Testis (tissue), 2 donors: ENCODE measurements at regions not wholly inside any gene's neighbourhood (a gene's known extent, or its start where the extent isn't known, plus 50 kb on each side); places are given as distances from the start of the nearest gene placed in this dataset.

ENCODE experiments used
- CTCF ChIP-seq, 3 experiments: fragments of 450-650 bp in 2 of 3; fragments of 200-600 bp in 1 of 3; sonication (generic) in 1 of 3; IDR thresholded peaks; one replicate each; pipeline ENCODE4 v1.5.1; 2016 to 2019; ENCODE audit warnings: antibody characterized with exemption in 3 of 3, mild to moderate bottlenecking in 2 of 3, moderate library complexity in 1 of 3
- POLR2A ChIP-seq: fragments of 450-650 bp; IDR thresholded peaks from one replicate; pipeline ENCODE4 v1.6.1; 2017; ENCODE audit warnings: antibody characterized with exemption, mild to moderate bottlenecking, moderate library complexity

GRCh38 chr9:97769208-97769607, 72.1 kb upstream of the XPA start:
- TF ChIP-seq CTCF (IDR thresholded peaks at IDR 0.05) (no peak), POLR2A (no peak)
